ENCODE measurements at regions not wholly inside any gene's neighbourhood (a gene's known extent, or its start where the extent isn't known, plus 50 kb on each side); places are given as distances from the start of the nearest gene placed in this dataset.

GRCh38 chr10:23528419-23528818 is 89.5 kb downstream of the OTUD1 start:
- Histone ChIP-seq H3K27ac (ENCODE audit: low read depth, low read length) (no peak overlapping the region), H3K4me2 (ENCODE audit: insufficient read depth in 1 of 2, low read depth in 2 of 2, low read length in 2 of 2) (no peak overlapping the region), H3K56ac (replicated peaks; ENCODE audit: insufficient read length, low read depth, low read length) (no peak overlapping the region), H3K14ac (ENCODE audit: insufficient read length) (no peak overlapping the region), H3K4me1 (replicated peaks in 1 of 4; ENCODE audit: control insufficient read depth in 3 of 4, insufficient read depth in 4 of 4, low read length in 3 of 4) (no peaks in the 10 kb centered on the region), H2AK5ac (ENCODE audit: low read depth, low read length) (no peak overlapping the region), H3K79me2 (ENCODE audit: control insufficient read depth in 1 of 2, insufficient read depth in 2 of 2, low read length in 2 of 2) (no peaks in the 10 kb centered on the region), H2BK5ac (ENCODE audit: low read depth, low read length) (no peak overlapping the region), H4K20me1 (replicated peaks in 1 of 2; ENCODE audit: control insufficient read depth in 1 of 2, insufficient read depth in 2 of 2, low read length in 2 of 2) (no peaks in the 10 kb centered on the region), H3K23me2 (ENCODE audit: low read depth, low read length) (no peaks in the 10 kb centered on the region), H3K18ac (ENCODE audit: extremely low read depth, low read length) (no peak overlapping the region), H3K9ac (replicated peaks in 1 of 4; ENCODE audit: extremely low read depth in 1 of 4, low read depth in 3 of 4, low read length in 3 of 4) (no peak overlapping the region), H3K36me3 (ENCODE audit: control insufficient read depth in 2 of 4, insufficient read depth in 4 of 4, low read length in 3 of 4) (no peaks in the 10 kb centered on the region), H2BK120ac (replicated peaks; ENCODE audit: low read depth, low read length) (no peak overlapping the region), H3K23ac (ENCODE audit: insufficient read length) (no peak overlapping the region), H3K79me1 (ENCODE audit: low read depth, low read length) (no peaks in the 10 kb centered on the region), H2AFZ (ENCODE audit: low read length) (no peak overlapping the region), H3K4ac (replicated peaks; ENCODE audit: insufficient read length, low read depth, low read length) (no peak overlapping the region), H2BK20ac (ENCODE audit: low read length) (no peak overlapping the region), H2BK12ac (ENCODE audit: low read depth, low read length) (no peak overlapping the region), H4K91ac (replicated peaks; ENCODE audit: insufficient read length, low read length) (no peak overlapping the region), H4K8ac (ENCODE audit: extremely low read depth, insufficient read depth, low read length) (no peak overlapping the region), H3K9me3 (ENCODE audit: insufficient read depth in 2 of 2, low read depth in 1 of 2, low read length in 1 of 2) (no peaks in the 10 kb centered on the region), H4K5ac (ENCODE audit: insufficient read length, low read depth, low read length) (no peak overlapping the region), H3K27me3 (replicated peaks in 1 of 4; ENCODE audit: control insufficient read depth in 3 of 4, extremely low read depth in 1 of 4, insufficient read depth in 3 of 4, low read length in 3 of 4) (no peaks in the 10 kb centered on the region), H2BK15ac (ENCODE audit: low read length) (no peak overlapping the region), H3K4me3 (ENCODE audit: extremely low read depth in 1 of 4, insufficient read depth in 2 of 4, low read depth in 3 of 4, low read length in 4 of 4) (no peak overlapping the region)
- no peak for TF ChIP-seq PHF8 (conservative IDR thresholded peaks at IDR 0.05; ENCODE audit: low read depth, low read length)
- ChIA-PET POLR2A (ENCODE audit: partially characterized antibody) (no interaction called here), CTCF (ENCODE audit: partially characterized antibody) (interaction anchor here (0.7 to 4.3 kb wide), 10 partner anchors 12 to 370 kb away, joined by 3 to 26 read pairs (median 4); no protein-coding TSS in a partner anchor)
- no peak for DNase-seq (ENCODE audit: low read depth in 1 of 2, low spot score in 2 of 2)
- WGBS, 2 experiments (ENCODE audit: extremely low coverage in 1 of 2, insufficient coverage in 1 of 2, insufficient read length in 1 of 2, insufficient replicate concordance in 2 of 2, low coverage in 1 of 2, low lambda C conversion rate in 2 of 2, missing lambda C conversion rate in 1 of 2), result 75% methylated on average over 2 of the region's 2 CpGs; no CpG with 5 or more reads in 1 of the 2 experiments
- no peak for FAIRE-seq
